GDM1 (cell line): ENCODE measurements at regions not wholly inside any gene's neighbourhood (a gene's known extent, or its start where the extent isn't known, plus 50 kb on each side); places are given as distances from the start of the nearest gene placed in this dataset.
"Not testable (repeated sequence)": the region's sequence is repeated elsewhere in the genome, so short reads cannot be mapped to it uniquely, and the experiment has no call there.

Experiments
- DNase-seq: peaks from one replicate; lab custom pipeline; 2025; lab: John Stamatoyannopoulos, UW

DNA sequence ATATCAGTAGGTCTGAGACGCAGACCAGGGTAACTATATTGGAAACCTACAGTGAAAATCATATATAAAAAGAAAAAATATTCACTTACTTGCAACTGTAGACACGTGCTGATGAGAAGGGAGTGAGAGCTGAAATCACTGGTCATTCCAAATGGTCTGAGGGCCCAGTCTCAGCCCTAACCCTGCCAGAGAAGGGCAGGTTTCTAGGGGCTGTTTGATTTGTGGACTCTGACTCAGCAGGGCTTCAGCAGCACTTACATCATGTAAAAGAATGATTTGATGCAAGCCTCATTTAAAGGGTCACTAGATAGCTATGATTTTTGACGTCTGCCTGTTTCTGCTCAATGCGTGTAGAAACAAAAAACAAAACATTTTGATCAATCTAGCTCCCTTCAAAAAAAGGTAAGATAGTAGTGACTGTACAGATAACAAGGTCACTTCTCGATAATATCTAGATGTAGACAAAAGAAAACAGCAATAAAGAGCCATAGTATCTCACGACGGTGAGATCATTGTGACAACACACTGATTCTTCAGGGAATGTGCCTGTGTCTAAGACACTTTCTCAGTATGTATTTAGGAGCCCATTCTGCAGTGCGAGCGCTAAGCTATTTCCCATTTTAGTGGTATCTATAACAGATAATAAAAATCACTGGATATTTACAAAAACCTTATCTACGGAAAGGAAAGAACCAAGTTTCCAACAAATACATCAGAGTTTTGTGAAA lies 307.2 kb downstream of the HIVEP2 start:
- DNase-seq = no peak

DNA sequence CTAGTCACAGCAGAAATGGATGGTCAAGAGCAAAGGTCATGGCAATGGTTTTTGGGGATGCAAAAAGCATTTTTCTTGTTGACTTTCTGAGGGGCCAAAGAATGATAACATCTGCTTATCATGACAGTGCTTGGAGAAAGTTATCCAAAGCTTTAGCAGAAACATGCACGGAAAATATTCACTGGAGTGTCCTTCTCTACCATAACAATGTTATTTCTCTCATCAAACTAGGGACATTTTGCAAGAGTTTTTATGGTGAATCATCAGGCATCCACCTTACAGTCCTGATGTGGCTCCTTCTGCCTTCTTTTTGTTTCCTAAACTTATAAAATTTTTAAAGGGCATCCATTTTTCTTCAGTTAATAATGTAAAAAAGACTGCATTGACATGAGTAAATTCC lies 302.3 kb downstream of the HIVEP2 start:
- no peak for DNase-seq

DNA sequence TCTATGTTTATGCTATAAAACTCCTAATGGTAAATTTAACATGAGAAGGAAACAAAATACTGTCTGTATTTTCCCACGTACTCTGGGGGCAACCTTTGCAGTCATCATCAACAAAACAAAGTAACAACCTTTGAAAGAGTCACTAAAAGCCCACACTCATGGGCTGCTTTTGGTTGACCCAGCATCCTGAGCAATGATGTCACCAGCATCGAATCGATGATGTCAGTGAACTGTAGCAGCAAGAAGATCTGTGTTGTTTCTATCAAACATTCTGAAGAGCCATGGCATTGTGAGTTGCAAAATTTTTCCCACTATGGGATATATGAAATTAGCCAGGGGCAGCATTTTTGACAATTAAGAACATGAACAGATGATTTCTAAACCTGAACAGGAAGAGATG lies 300.1 kb downstream of the HIVEP2 start:
- no peak for DNase-seq

DNA sequence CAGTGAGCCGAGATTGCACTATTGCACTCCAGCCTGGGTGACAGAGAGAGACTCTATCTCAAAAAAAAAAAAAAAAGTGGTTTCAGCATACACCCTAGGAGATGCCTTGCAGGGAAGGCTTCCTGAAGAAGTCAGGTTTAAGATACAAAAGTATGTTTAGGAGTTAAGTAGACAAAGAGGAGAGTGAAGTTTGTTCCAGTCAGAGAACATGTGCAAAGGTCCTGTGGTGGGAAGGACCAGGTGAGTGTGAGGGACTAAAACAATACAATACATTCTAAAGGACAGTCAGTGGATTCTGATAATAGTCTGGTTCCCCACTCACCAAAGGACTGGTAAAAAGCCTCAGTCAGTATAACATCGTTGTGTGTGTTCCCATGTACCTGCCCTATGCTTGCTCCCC lies 299.3 kb downstream of the HIVEP2 start:
- DNase-seq = no peak

DNA sequence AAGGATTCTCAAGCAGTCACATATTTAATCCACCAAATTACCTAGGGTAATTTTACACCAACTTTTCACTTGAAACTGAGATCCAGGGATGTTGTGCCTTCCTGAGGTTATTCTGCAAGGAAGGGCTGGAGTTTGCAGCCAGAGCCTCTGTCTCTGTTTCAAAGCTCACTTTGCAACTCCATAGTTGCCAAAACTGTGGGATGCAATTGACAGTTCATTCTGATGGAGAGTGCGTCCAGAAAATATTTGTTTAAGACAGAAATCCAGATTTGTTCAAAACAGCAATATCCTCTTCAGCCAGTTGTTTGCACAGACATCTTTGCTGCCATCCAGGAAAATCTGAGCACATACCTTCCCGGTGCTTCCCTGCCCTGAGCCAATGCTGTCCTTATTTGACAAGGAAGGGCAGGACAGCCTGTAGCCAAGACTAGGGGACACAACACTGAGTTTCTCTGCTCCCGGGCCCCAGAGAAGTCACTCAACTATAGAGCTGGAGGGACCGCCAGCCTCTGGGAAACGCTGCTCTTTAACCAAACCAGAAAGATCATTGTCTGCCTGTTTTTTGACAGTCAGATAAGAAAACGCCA lies 297.4 kb downstream of the HIVEP2 start:
- no peak for DNase-seq

DNA sequence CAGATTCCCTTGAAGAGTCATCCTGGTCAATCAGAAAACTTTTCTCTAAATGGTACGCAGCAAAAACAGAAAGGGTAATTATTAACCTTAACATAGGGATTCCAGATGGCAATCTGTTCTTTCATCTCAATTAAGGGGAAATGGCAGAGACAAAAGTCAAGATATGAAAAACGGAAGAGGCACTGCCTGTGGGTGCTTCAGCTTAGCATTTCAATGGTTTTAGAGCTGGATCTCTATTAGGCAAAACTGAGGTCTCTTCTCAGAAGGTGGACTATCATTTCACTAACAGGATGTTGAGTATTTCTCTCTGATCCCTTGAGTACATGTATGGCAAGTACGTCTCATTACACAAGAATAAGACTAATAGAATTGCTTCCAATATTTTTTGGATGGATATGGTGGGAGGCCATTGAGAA lies 296.9 kb downstream of the HIVEP2 start:
- DNase-seq = no peak

DNA sequence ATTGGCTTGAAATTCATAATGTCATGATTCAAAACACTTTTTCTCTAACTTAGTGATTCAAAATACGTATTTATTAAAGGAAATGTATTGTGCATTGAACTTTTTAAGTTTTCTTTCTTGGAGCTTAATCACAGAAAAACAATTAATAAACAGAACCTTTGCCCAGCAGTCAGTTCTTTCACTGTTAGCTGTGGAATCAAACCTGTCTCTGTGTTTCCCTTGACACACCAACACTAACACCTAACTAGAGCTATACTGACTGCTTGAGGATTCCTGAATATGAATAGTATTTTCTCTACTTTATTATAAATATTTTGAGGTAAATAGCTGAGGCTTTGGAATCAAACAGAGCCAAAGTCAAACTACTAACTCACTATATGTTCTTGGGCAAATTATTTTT lies 296.4 kb downstream of the HIVEP2 start:
- no peak for DNase-seq

DNA sequence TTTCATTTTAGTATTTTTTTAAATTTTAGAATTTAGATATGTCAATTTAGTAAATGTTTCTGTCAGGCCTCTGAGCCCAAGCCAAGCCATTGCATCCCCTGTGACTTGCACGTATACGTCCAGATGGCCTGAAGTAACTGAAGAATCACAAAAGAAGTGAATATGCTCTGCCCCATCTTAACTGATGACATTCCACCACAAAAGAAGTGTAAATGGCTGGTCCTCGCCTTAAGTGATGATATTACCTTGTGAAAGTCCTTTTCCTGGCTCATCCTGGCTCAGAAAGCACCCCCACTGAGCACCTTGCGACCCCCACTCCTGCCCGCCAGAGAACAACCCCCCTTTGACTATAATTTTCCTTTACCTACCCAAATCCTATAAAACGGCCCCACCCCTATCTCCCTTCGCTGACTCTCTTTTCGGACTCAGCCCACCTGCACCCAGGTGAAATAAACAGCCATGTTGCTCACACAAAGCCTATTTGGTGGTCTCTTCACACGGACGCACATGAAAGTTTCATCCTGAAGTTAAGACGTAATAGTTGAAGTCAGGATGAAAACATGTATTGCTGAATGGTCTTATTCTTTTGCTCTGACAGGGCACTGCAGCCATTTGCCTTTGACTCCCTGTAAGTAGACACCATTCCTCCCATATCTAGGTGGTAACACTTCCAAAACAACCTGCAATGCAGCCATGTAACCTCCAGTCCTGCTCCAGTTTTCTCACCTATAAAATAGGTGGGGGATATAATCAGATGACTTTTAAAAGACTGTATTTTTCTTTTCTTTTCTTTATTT lies 295.3 kb downstream of the HIVEP2 start:
- DNase-seq = not testable (repeated sequence)

DNA sequence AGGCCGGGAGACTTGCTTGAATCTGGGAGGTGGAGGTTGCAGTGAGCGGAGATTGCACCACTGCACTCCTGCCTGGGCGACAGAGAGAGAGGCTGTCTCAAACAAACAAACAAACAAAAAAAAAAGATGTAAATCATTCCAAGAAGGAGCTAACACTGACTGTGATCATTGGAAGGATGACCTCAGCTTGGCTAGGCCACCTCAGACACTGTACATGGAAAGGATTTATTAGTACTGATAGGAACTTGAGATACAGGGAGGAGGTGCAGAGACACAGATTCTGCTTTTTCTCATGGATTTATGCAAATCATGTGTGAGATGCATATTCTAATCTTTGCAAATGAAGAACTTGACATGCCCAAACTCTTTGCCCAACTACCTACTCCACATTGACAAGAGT lies 293.6 kb downstream of the HIVEP2 start:
- DNase-seq = no peak

DNA sequence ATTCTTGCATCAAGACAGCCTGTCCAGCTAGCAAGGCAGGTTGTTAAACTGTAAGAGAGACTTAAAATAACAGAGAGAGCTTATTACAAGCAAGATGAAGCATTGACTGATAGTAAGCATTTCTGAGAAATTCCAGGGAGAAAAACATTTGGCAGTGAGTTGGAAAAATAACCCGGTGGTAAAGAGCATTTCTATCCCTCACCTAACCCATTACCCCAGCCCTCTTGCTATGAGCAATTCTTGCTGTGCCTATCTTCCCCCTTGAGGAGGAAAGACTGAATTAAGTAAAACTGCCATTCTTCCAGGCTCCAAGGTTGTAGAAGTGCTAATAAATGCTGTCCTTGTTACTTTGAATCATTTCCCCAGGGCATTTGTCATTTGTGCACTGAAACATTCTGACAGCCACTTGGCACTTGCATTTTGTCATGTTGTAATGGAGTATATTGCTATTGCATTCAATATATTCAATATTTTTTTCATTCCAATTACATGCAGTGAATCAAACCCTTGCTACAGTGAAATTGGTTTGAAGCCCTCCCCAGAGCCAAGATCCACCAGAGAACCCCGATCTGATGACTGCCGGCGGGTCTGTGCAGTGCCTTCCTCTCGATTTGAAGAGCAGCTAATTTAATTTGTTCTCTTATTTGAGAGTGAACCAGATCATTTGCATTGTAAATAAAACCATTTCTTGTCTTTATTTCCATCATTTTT lies 291.1 kb downstream of the HIVEP2 start:
- DNase-seq = no peak

DNA sequence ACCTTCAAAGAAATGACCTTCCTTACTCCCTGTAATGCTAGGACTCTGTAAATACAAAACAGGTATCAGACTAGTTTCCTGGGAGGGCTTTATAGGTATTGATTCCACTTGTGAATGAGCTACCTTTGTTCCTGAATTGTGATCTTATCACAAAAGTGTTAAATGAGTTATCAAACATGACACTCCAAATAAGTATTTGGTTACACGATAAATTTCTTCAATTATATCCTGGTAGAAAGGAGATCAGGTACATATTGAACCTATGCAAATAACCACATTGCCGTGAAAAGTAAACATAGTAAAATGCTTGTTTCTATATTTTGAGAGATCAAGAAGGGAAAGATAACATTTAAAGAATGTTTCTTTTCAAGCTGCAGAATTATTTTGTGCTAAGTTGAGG lies 285.3 kb downstream of the HIVEP2 start:
- no peak for DNase-seq

DNA sequence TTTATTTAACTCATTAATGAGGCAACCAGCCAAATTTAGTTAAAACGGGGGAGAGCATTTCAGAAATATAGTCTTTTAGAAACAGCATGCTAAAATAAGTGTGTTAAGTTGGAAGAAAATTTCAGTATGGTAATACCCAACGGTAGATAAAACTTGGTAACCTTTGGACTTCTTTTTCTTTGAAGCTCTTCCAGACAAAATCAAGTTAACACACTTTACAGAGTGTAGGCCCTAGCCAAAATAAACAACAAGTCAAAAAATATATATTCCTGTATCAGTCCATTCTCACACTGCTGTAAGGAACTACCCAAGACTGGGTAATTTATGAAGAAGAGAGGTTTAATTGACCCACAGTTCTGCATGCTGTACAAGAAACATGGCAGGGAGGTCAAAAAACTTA lies 279.6 kb downstream of the HIVEP2 start:
- DNase-seq = no peak

DNA sequence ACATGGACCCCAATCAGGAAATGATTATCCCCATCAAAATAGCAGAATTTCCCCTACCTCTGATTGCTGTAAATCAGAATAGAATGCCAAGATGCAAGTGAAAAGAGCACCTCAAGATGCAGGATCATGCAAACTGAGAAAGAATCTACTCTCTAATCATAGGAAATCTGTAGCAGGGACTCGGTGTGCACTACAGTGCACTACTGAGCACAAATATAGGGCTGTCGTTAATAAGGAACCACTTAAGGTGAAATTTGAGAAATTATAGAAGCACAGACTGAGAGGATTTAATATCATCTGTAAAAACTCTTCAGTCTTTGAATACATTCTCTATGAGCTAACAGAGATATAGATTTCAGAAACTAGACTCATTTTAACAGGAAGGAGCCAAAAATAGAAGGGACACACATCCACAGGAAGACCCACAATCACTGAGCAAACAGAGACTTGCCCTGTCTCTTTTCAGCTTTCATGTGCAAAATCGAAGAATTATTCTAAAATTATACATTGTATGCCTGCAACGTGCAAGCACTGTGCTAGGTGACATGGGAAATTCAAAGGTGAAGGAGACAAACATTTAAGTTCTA lies 278.3 kb downstream of the HIVEP2 start:
- DNase-seq = no peak

DNA sequence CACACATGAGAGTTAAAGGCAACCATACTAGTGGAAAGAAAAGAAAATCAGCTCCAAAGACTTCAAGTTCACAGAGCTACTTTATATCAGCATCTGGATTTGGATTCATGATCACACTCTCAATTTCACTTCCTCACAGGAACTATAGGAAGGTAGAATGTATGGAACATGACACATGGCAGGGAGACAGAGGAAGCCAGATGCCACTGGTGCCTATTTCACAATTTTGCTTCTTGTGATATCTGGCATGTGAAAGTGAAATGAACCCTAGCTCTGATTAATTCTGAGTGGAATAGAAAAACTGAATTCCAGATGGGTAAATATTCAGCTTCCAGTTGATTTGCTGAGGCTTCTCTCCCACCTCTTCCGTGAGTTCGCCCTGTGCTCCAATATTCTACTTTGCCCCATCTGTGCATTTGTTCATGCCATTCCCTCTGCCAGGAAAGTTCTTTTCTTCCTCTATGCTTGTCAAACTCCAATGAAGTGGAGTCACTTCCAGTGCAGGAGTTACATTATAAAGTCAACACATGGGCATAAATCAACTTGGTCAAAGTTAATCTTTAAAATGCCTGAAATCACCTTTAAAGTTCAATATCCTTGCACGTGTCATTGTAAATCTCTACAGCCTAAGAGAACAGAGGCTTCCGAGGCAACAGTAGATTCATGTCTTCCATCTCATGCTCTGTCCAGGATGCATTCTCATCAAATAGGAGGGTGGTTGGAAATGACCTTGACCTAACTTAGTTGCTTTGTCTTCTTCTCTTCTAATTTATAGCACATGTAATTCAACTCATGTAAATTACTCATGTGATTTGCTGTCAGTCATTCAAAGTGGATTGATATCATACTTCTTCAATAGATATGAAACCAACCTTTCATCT lies 275.3 kb downstream of the HIVEP2 start:
- DNase-seq = no peak

DNA sequence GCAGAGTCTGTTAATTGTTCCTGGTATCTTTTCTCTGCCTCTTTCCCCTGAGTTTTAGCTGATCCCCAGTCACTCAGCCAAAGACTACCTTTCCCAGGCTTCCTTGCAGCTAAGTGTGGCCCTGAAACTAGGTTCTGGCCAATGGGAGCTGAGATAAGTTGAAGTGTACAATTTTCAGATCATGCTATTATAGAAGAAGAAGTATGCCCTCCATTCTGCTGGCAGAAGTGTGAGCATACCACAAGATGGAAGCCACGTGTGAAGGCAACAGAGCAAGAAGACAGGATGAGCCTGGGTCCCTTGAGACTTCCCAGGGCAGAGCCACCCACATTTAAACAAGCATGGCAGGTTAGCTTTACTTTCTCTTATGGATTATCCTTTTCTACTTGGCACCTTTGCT lies 273.2 kb downstream of the HIVEP2 start:
- DNase-seq = no peak

DNA sequence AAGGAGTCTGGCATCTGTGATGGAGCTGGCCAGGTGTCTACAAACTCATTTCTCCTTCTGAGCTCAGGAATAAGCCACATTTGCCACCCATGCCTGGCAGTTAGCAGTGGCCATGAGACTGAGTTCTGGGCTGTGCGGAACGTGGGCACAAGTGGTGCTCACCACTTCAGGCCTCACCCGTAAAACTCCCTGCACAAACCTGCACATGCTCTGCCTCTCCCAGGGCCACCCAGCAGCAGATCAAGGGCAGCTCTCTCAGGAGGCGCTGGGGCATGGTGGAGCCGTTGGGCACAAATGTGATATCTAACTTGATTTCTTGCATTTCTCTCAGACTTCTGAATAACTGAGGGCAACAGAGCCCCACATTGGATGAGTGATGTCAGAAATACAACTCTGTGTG lies 269.5 kb downstream of the HIVEP2 start:
- no peak for DNase-seq

DNA sequence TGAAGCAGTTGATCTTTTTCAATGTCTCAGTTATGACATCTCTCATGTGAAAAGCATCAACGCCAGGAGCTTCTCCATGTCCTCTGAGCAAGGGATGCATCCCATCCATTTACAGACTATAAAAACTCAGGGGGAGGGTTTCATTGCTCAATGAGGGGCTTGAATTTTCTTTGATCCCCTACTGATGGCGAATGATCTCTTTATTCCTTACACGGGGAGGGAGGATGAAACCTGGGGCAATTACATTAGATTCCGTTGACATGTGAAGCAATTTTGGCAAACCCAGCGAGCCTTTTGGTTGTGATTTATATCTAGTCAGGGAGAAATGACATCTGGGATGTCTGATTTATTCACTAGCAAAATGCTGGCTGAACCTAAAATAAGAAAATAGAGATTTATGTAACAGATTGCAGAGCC lies 268.9 kb downstream of the HIVEP2 start:
- DNase-seq = no peak

DNA sequence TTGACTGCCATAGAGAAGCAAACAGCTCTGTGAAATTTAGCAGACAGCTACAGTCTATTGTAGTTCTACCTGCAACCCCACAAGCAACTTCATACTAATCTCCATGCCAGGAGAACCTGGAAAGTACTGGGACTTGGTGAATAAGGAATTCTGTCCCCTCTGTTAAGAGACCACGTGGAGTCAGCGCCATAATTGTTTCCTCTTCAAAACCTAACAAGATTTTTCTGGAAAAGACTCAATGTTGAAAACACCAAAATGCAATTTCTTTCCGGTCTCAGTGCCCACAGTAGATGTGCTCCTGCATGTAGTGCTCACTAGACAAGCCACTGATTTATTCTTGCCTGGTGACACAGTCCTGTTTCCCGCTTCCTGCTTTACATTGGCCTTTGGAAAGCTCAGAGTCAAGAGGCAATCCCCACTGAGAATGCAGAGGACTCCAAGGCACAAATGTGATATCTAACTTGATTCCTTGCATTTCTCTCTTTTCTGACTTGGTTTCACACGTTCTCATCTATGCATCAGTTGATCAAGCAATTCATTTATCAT lies 268.3 kb downstream of the HIVEP2 start:
- no peak for DNase-seq

DNA sequence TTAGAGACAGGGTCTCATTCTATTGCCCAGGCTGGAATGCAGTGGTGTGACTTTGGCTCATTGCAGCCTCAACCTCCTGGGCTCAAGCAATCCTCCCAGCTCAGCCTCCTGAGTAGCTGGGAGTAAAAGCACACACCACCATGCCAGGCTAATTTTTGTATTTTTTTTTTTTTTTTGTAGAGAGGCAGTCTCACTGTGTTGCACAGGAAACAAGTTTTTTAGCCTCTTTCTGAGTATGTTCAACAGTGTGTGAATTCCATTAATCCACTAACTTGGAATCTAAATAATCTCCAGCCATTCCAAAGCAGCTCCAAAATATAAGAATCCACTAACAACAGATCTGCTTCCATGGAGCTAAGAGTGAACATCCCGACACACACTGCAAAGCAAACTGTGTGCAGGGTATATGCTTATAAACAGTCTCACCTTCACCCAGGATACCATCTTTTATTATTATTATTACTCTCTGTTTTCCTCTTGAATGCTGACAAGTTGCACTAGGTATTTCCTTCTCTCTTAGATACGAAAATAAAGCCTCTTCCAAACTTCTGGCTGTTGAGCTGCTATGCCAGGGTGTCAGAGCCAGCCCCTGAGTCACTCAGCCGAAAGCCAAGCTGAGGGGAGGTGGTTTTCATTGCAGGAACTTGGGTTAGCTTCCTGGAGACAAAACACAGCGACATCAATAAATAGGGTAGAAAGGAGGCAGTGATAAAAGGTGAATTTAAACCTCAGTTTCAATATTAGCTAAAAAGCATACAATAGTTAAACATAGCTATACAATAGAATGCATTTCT lies 264.9 kb downstream of the HIVEP2 start:
- no peak for DNase-seq

DNA sequence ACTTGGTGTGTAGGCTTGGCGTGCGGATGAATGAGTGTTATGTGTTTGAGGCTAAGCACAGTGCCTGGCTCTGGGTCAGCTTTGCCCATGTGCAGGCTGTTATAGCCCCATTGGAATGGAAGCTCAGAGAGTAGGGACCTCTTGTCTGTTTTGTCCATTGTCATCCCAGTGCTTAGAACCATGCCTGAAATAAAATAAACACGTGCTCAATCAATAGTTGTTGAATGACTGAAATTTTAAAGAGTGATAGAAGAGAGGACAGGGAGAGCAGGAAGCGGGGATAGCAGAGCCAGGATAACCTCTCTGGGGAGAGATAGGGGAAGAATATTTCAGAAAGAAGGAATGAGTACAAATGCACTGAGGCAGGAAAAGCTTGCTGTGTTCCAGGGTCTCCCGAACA lies 263.9 kb downstream of the HIVEP2 start:
- DNase-seq = no peak
